H9 (cell line): ENCODE measurements at regions not wholly inside any gene's neighbourhood (a gene's known extent, or its start where the extent isn't known, plus 50 kb on each side); places are given as distances from the start of the nearest gene placed in this dataset.

Source experiments
- DNase-seq: peaks from one replicate; pipeline ENCODE4 v3.0.0-alpha.2; 2017
- H2AFZ ChIP-seq: one replicate; pipeline ENCODE4 v1.6.1; 2013; ENCODE audit warnings: mild to moderate bottlenecking, low read length, control low read depth, moderate library complexity
- H2AK5ac ChIP-seq: 2 replicates; pipeline ENCODE4 v1.6.1; 2013; ENCODE audit warnings: low read length, control low read depth, mixed read lengths; ENCODE audit not compliant: insufficient read length
- H2BK120ac ChIP-seq: one replicate; pipeline ENCODE4 v1.6.1; 2013; ENCODE audit warnings: low read depth, mild to moderate bottlenecking, low read length, control low read depth, inconsistent platforms; ENCODE audit not compliant: poor library complexity, severe bottlenecking
- H2BK12ac ChIP-seq: 2 replicates; pipeline ENCODE4 v1.6.1; 2013; ENCODE audit warnings: low read length, control low read depth, mixed read lengths, low read depth; ENCODE audit not compliant: insufficient read length
- H2BK15ac ChIP-seq: 2 replicates; pipeline ENCODE4 v1.6.1; 2013; ENCODE audit warnings: low read depth, low read length, control low read depth
- H2BK20ac ChIP-seq: one replicate; pipeline ENCODE4 v1.6.1; 2013; ENCODE audit warnings: low read depth, mild to moderate bottlenecking, low read length, control low read depth, inconsistent platforms; ENCODE audit not compliant: poor library complexity, severe bottlenecking
- H2BK5ac ChIP-seq: 2 replicates; pipeline ENCODE4 v1.6.1; 2013; ENCODE audit warnings: low read length, control low read depth, mixed read lengths; ENCODE audit not compliant: insufficient read length
- H3K14ac ChIP-seq: 2 replicates; pipeline ENCODE4 v1.6.1; 2013; ENCODE audit warnings: low read length, control low read depth; ENCODE audit not compliant: insufficient read depth
- H3K18ac ChIP-seq: 2 replicates; pipeline ENCODE4 v1.6.1; 2013; ENCODE audit warnings: low read depth, mild to moderate bottlenecking, mixed read lengths, low read length, control low read depth; ENCODE audit not compliant: insufficient read length
- H3K23ac ChIP-seq: 2 replicates; pipeline ENCODE4 v1.6.1; 2013; ENCODE audit warnings: low read length, control low read depth, mixed read lengths, low read depth; ENCODE audit not compliant: insufficient read length
- H3K23me2 ChIP-seq: 2 replicates; pipeline ENCODE4 v1.6.1; 2013; ENCODE audit warnings: low read depth, mild to moderate bottlenecking, mixed read lengths, low read length, control low read depth; ENCODE audit not compliant: insufficient read length, poor library complexity, severe bottlenecking
- H3K27ac ChIP-seq: 2 replicates; pipeline ENCODE4 v1.5.1; 2013; ENCODE audit warnings: low read length, control low read depth, mixed read lengths, low read depth; ENCODE audit not compliant: insufficient read length
- H3K27me3 ChIP-seq: 2 replicates; pipeline ENCODE4 v1.6.1; 2013; ENCODE audit warnings: low read length, control low read depth, inconsistent platforms; ENCODE audit not compliant: insufficient read depth
- H3K4ac ChIP-seq: 2 replicates; pipeline ENCODE4 v1.6.1; 2013; ENCODE audit warnings: low read depth, mild to moderate bottlenecking, control low read depth, inconsistent platforms, low read length, moderate library complexity
- H3K4me1 ChIP-seq: 2 replicates; pipeline ENCODE4 v1.6.1; 2013; ENCODE audit warnings: low read length, control low read depth, inconsistent platforms; ENCODE audit not compliant: insufficient read depth
- H3K4me2 ChIP-seq: 2 replicates; pipeline ENCODE4 v1.6.1; 2013; ENCODE audit warnings: low read length, control low read depth, mixed read lengths; ENCODE audit not compliant: insufficient read length, insufficient read depth
- H3K56ac ChIP-seq: 2 replicates; pipeline ENCODE4 v1.6.1; 2013; ENCODE audit warnings: low read depth, mild to moderate bottlenecking, mixed read lengths, low read length, control low read depth; ENCODE audit not compliant: insufficient read length
- H3K79me1 ChIP-seq: 2 replicates; pipeline ENCODE4 v1.6.1; 2013; ENCODE audit warnings: low read depth, mild to moderate bottlenecking, moderate library complexity, low read length, control low read depth, inconsistent platforms; ENCODE audit not compliant: insufficient read depth, poor library complexity, severe bottlenecking
- H3K79me2 ChIP-seq: 2 replicates; pipeline ENCODE4 v1.6.1; 2013; ENCODE audit warnings: low read length, control low read depth, inconsistent platforms; ENCODE audit not compliant: insufficient read depth
- H3K9ac ChIP-seq: 2 replicates; pipeline ENCODE4 v1.6.1; 2013; ENCODE audit warnings: low read length, control low read depth, mixed read lengths; ENCODE audit not compliant: insufficient read length; ENCODE audit errors: extremely low read depth
- H3K9me3 ChIP-seq: one replicate; pipeline ENCODE4 v1.6.1; 2013; ENCODE audit warnings: low read depth, low read length, inconsistent platforms; ENCODE audit not compliant: control insufficient read depth
- H3T11ph ChIP-seq: one replicate; pipeline ENCODE4 v1.6.1; 2013; ENCODE audit warnings: mild to moderate bottlenecking, low read length, control low read depth, inconsistent platforms
- H4K20me1 ChIP-seq: one replicate; pipeline ENCODE4 v1.6.1; 2013; ENCODE audit not compliant: control insufficient read depth, insufficient read length, insufficient read depth
- H4K5ac ChIP-seq: 2 replicates; pipeline ENCODE4 v1.6.1; 2013; ENCODE audit warnings: low read depth, mild to moderate bottlenecking, mixed read lengths, low read length, control low read depth; ENCODE audit not compliant: insufficient read length
- H4K8ac ChIP-seq: replicated peaks from 2 replicates; pipeline ENCODE4 v1.6.1; 2013; ENCODE audit warnings: low read length, control low read depth, mixed read lengths, low read depth; ENCODE audit not compliant: insufficient read length
- H4K91ac ChIP-seq: 2 replicates; pipeline ENCODE4 v1.6.1; 2013; ENCODE audit warnings: low read depth, mild to moderate bottlenecking, moderate library complexity, mixed read lengths, low read length, control low read depth; ENCODE audit not compliant: insufficient read length
- H3K27ac Mint-ChIP-seq, 3 experiments: 2 replicates in 2 of 3; 3 replicates in 1 of 3; pipeline ENCODE4 v1.8.0; 2020 to 2021; ENCODE audit warnings: mixed read lengths in 3 of 3, mild to moderate bottlenecking in 1 of 3, moderate library complexity in 1 of 3
- H3K27me3 Mint-ChIP-seq: 2 replicates; pipeline ENCODE4 v1.8.0; 2021; ENCODE audit warnings: low read depth, mild to moderate bottlenecking, moderate library complexity, mixed read lengths
- H3K36me3 Mint-ChIP-seq, 3 experiments: 2 replicates in 2 of 3; 3 replicates in 1 of 3; pipeline ENCODE4 v1.8.0; 2020 to 2021; ENCODE audit warnings: low read depth in 3 of 3, mixed read lengths in 3 of 3; ENCODE audit not compliant: insufficient read depth in 1 of 3
- H3K4me1 Mint-ChIP-seq, 2 experiments: 2 replicates each; pipeline ENCODE4 v1.8.0; 2020; ENCODE audit warnings: mixed read lengths in 2 of 2
- H3K4me3 Mint-ChIP-seq, 2 experiments: 2 replicates in 1 of 2; 3 replicates in 1 of 2; pipeline ENCODE4 v1.8.0; 2020 to 2021; ENCODE audit warnings: mild to moderate bottlenecking in 2 of 2, mixed read lengths in 2 of 2, moderate library complexity in 1 of 2
- H3K9me3 Mint-ChIP-seq, 2 experiments: 2 replicates in 1 of 2; 3 replicates in 1 of 2; pipeline ENCODE4 v1.8.0; 2020; ENCODE audit warnings: mild to moderate bottlenecking in 2 of 2, mixed read lengths in 2 of 2, moderate library complexity in 1 of 2
- CTCF ChIP-seq: fragments of 200-600 bp; sonication (generic); conservative IDR thresholded peaks from 3 replicates; pipeline ENCODE4 v1.8.0; 2021; ENCODE audit warnings: antibody characterized with exemption, mild to moderate bottlenecking
- WGBS: extraction: QIAGEN DNeasy Blood & Tissue Kit; methylation state at CpG from one replicate; pipeline ENCODE4 v1.1.7; 2013; ENCODE audit warnings: missing lambda C conversion rate, low lambda C conversion rate, mixed read lengths; ENCODE audit not compliant: insufficient read length; ENCODE audit errors: extremely low coverage; 5-methylcytosine and 5-hydroxymethylcytosine counted together

GRCh38 chr16:73329358-73330286 lies 281.7 kb upstream of the ZFHX3 start:
- no peak overlapping the region for H3K14ac ChIP-seq
- no peaks in the 10 kb centered on the region; the same call in 1 of the 2 replicates for H3K4me1 ChIP-seq
- no peak overlapping the region for H3K9ac ChIP-seq
- no peaks in the 10 kb centered on the region for H3K27me3 ChIP-seq
- H3K23me2 ChIP-seq: no peaks in the 10 kb centered on the region
- H3K9me3 Mint-ChIP-seq: no peaks in the 10 kb centered on the region
- no peak overlapping the region for H3T11ph ChIP-seq
- no peaks in the 10 kb centered on the region for H3K79me1 ChIP-seq
- H3K23ac ChIP-seq: no peak overlapping the region
- no peaks in the 10 kb centered on the region for H3K79me2 ChIP-seq
- WGBS: no CpG with 5 or more reads among the region's 16 CpGs
- no peak overlapping the region for H4K8ac ChIP-seq
- H3K9me3 ChIP-seq: no peaks in the 10 kb centered on the region
- H3K4me3 Mint-ChIP-seq: no peak overlapping the region
- no peak overlapping the region for H2BK120ac ChIP-seq
- DNase-seq: peak; percentile 39
- no peaks in the 10 kb centered on the region for H4K20me1 ChIP-seq
- TF ChIP-seq CTCF: peak; percentile 52
- H3K4me1 Mint-ChIP-seq: peaks cover 0 to under 1% of the 10 kb centered on the region in 2 experiments; a peak in 2 of 4 replicates
- H2AK5ac ChIP-seq: no peak overlapping the region
- H3K56ac ChIP-seq: no peak overlapping the region
- H2BK5ac ChIP-seq: no peak overlapping the region
- no peak overlapping the region for H2BK20ac ChIP-seq
- H2AFZ ChIP-seq: no peak overlapping the region
- H2BK15ac ChIP-seq: no peak overlapping the region
- no peak overlapping the region for H4K5ac ChIP-seq
- no peak overlapping the region for H2BK12ac ChIP-seq
- H3K36me3 Mint-ChIP-seq: no peaks in the 10 kb centered on the region
- H3K27ac ChIP-seq: no peak overlapping the region
- H3K27ac Mint-ChIP-seq: no peak overlapping the region
- no peak overlapping the region for H3K4ac ChIP-seq
- no peak overlapping the region for H4K91ac ChIP-seq
- peaks cover 1% of the 10 kb centered on the region for H3K27me3 Mint-ChIP-seq
- H3K18ac ChIP-seq: no peak overlapping the region
- H3K4me2 ChIP-seq: no peak overlapping the region
